GM04504 (cell line): ENCODE measurements at regions not wholly inside any gene's neighbourhood (a gene's known extent, or its start where the extent isn't known, plus 50 kb on each side); places are given as distances from the start of the nearest gene placed in this dataset.

ENCODE experiments used
- DNase-seq: peaks from one replicate; pipeline ENCODE4 v3.0.0-alpha.2; 2012; ENCODE audit warnings: low read depth

- DNase-seq = no peak
Observed at GRCh38 chr11:70725739-70726138, 327.4 kb downstream of the CTTN start.

GRCh38 chr11:70727021-70727420 is 328.7 kb downstream of the CTTN start:
- DNase-seq = no peak

- no peak for DNase-seq
Observed at GRCh38 chr11:70727899-70728620, 329.7 kb downstream of the CTTN start.

- no peak for DNase-seq
Observed at GRCh38 chr11:70729949-70730348, 331.6 kb downstream of the CTTN start.

- DNase-seq = no peak
Observed at GRCh38 chr11:70730411-70730810, 332.1 kb downstream of the CTTN start.

GRCh38 chr11:70731271-70732022 is 333.1 kb downstream of the CTTN start:
- no peak for DNase-seq

- no peak for DNase-seq
Observed at GRCh38 chr11:70732023-70732880, 333.9 kb downstream of the CTTN start.

- no peak for DNase-seq
Observed at GRCh38 chr11:70732881-70733196, 334.5 kb downstream of the CTTN start.

GRCh38 chr11:70733327-70734325 is 335.3 kb downstream of the CTTN start:
- DNase-seq = no peak

GRCh38 chr11:70734379-70734778 is 336.1 kb downstream of the CTTN start:
- no peak for DNase-seq

- DNase-seq = no peak
Observed at GRCh38 chr11:70734911-70735310, 336.6 kb downstream of the CTTN start.

- no peak for DNase-seq
Observed at GRCh38 chr11:70735976-70736375, 337.6 kb downstream of the CTTN start.

- DNase-seq = no peak
Observed at GRCh38 chr11:70736461-70736860, 338.1 kb downstream of the CTTN start.

- DNase-seq = no peak
Observed at GRCh38 chr11:70736937-70737640, 338.8 kb downstream of the CTTN start.

- no peak for DNase-seq
Observed at GRCh38 chr11:70737816-70738630, 339.7 kb downstream of the CTTN start.

GRCh38 chr11:70738661-70739060 is 340.3 kb downstream of the CTTN start:
- DNase-seq = no peak

- no peak for DNase-seq
Observed at GRCh38 chr11:70739091-70739490, 340.8 kb downstream of the CTTN start.

- no peak for DNase-seq
Observed at GRCh38 chr11:70739811-70740487, 341.6 kb downstream of the CTTN start.

- DNase-seq = no peak
Observed at GRCh38 chr11:70740488-70740851, 342.1 kb downstream of the CTTN start.

- no peak for DNase-seq
Observed at GRCh38 chr11:70741085-70741484, 342.8 kb downstream of the CTTN start.
